ENCODE measurements at regions not wholly inside any gene's neighbourhood (a gene's known extent, or its start where the extent isn't known, plus 50 kb on each side); places are given as distances from the start of the nearest gene placed in this dataset.

DNA sequence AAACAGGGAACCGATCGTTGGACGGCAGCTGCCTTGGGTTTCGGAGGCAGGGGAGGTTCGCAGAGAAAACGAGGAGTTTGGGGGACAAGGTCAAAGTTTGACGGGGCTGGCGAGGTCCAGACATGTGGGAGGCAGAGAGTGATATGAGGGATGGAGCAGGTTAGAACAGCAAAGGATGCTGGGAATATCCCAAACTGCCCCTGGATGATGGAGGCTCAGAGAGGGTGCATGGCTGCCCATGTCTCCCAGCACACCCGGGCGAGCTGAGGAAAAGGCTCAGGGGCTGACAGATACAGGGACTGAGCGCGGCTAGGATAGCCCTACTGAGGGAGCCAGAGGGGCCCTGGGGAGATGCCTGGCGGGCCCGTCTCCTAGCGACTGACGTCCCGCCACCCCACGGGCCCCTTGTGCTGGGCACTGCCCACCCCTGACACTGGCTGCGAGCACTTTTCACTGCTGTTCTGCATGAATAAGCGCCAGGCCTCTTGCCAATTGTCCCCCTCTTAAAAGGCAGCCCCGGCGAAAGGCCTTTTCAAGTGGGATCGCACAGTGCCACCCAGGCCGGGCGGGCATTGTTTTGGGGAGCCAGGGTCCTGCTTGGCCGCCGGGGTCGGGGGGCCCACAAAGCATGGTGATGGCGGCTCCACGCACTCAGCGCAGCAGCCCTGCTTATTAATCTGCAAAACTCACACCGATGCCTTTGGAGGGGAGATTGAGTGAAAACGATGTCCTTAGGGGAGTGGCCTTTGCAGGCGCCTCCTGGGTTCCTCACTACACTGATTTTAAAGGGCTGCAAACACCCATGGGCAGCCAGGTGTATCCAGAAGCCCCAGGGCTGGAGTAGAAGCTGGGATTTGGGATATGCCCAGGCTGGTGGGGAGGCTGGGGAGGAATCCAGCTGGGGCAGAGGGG, 90.0 kb upstream of the LINC01488 start:
- no peak for DNase-seq (ENCODE audit: insufficient read length, low spot score, missing footprints)
- H3K27ac ChIP-seq (ENCODE audit: low read depth, low read length), result no peak overlapping the region
- H3K9me3 ChIP-seq (ENCODE audit: low read depth, low read length), result peaks cover 4% of the 10 kb centered on the region
- H3K27me3 ChIP-seq (ENCODE audit: insufficient read depth, low read length), result no peaks in the 10 kb centered on the region
- no peak overlapping the region for H2AFZ ChIP-seq (ENCODE audit: low read length)
- TF ChIP-seq CTCF (IDR thresholded peaks at IDR 0.05; ENCODE audit: extremely low read depth, low read depth, low read length), result no peak
- no peaks in the 10 kb centered on the region for H4K20me1 ChIP-seq (ENCODE audit: insufficient read depth, low read length)
- H3K36me3 ChIP-seq (ENCODE audit: insufficient read depth, low read length), result no peaks in the 10 kb centered on the region
- no peak overlapping the region for H3K4me2 ChIP-seq (ENCODE audit: insufficient read depth, low read length)
- no peak overlapping the region for H3K4me3 ChIP-seq (ENCODE audit: insufficient read depth, low read length)
- H3K79me2 ChIP-seq (ENCODE audit: insufficient read depth, low read length), result no peaks in the 10 kb centered on the region
- H3K4me1 ChIP-seq (ENCODE audit: insufficient read depth, low read length), result no peaks in the 10 kb centered on the region

DNA sequence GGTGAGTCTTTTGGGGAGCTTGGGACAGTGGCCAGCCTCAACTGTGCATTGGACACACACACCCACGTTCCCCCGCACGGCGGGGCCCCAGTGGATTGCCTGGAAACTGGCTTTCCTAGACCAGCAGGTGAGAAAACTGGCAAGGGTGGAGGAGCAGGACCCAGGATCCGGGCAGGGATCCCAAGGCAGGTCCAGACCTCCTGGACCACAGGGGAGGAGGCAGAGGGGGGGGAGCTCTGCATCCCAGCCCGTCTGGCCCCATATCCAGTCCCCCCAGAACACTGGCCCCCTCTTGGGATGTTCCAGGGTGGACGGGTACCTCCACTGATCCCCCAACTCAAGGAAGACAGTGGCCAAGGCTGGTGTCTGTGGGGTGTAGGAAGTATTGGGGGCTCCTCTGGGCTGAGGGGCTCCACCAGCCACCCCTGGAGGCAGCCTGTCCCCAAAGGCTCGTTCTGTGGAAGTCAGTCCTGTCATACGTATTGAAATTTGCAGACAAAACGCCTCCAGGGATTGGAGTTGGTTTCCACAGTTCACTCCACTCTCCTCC, 89.3 kb upstream of the LINC01488 start:
- Histone ChIP-seq H3K27me3 (ENCODE audit: insufficient read depth, low read length) (no peaks in the 10 kb centered on the region), H3K4me1 (ENCODE audit: insufficient read depth, low read length) (no peaks in the 10 kb centered on the region), H3K36me3 (ENCODE audit: insufficient read depth, low read length) (no peaks in the 10 kb centered on the region), H3K9me3 (ENCODE audit: low read depth, low read length) (peaks cover 4% of the 10 kb centered on the region), H3K4me2 (ENCODE audit: insufficient read depth, low read length) (no peak overlapping the region), H3K79me2 (ENCODE audit: insufficient read depth, low read length) (no peaks in the 10 kb centered on the region), H3K27ac (ENCODE audit: low read depth, low read length) (no peak overlapping the region), H3K4me3 (ENCODE audit: insufficient read depth, low read length) (no peak overlapping the region), H4K20me1 (ENCODE audit: insufficient read depth, low read length) (no peaks in the 10 kb centered on the region), H2AFZ (ENCODE audit: low read length) (no peak overlapping the region)
- no peak for TF ChIP-seq CTCF (IDR thresholded peaks at IDR 0.05; ENCODE audit: extremely low read depth, low read depth, low read length)
- no peak for DNase-seq (ENCODE audit: insufficient read length, low spot score, missing footprints)

- Histone ChIP-seq H3K9me3 (ENCODE audit: low read depth, low read length) (peaks cover 2% of the 10 kb centered on the region), H3K36me3 (ENCODE audit: insufficient read depth, low read length) (no peaks in the 10 kb centered on the region), H3K79me2 (ENCODE audit: insufficient read depth, low read length) (no peaks in the 10 kb centered on the region), H4K20me1 (ENCODE audit: insufficient read depth, low read length) (no peaks in the 10 kb centered on the region), H3K4me2 (ENCODE audit: insufficient read depth, low read length) (no peak overlapping the region), H3K27me3 (ENCODE audit: insufficient read depth, low read length) (no peaks in the 10 kb centered on the region), H3K27ac (ENCODE audit: low read depth, low read length) (no peak overlapping the region), H3K4me1 (ENCODE audit: insufficient read depth, low read length) (peaks cover 5% of the 10 kb centered on the region), H2AFZ (ENCODE audit: low read length) (no peak overlapping the region), H3K4me3 (ENCODE audit: insufficient read depth, low read length) (no peak overlapping the region)
- TF ChIP-seq CTCF (IDR thresholded peaks at IDR 0.05; ENCODE audit: extremely low read depth, low read depth, low read length), result no peak
- DNase-seq (ENCODE audit: insufficient read length, low spot score, missing footprints), result peak; percentile 55
Observed at GRCh38 chr11:69393178-69393832, 88.2 kb upstream of the LINC01488 start.

- peak; percentile 14 for DNase-seq (ENCODE audit: insufficient read length, low spot score, missing footprints)
- Histone ChIP-seq H2AFZ (ENCODE audit: low read length) (no peak overlapping the region), H3K27me3 (ENCODE audit: insufficient read depth, low read length) (no peaks in the 10 kb centered on the region), H3K79me2 (ENCODE audit: insufficient read depth, low read length) (no peaks in the 10 kb centered on the region), H4K20me1 (ENCODE audit: insufficient read depth, low read length) (no peaks in the 10 kb centered on the region), H3K9me3 (ENCODE audit: low read depth, low read length) (no peaks in the 10 kb centered on the region), H3K36me3 (ENCODE audit: insufficient read depth, low read length) (no peaks in the 10 kb centered on the region), H3K4me3 (ENCODE audit: insufficient read depth, low read length) (no peak overlapping the region), H3K4me1 (ENCODE audit: insufficient read depth, low read length) (peaks cover 11% of the 10 kb centered on the region), H3K27ac (ENCODE audit: low read depth, low read length) (no peak overlapping the region), H3K4me2 (ENCODE audit: insufficient read depth, low read length) (no peak overlapping the region)
- no peak for TF ChIP-seq CTCF (IDR thresholded peaks at IDR 0.05; ENCODE audit: extremely low read depth, low read depth, low read length)
Observed at GRCh38 chr11:69393865-69394233, 87.6 kb upstream of the LINC01488 start.
